Adrenal gland (tissue), 9 donors: ENCODE measurements at regions not wholly inside any gene's neighbourhood (a gene's known extent, or its start where the extent isn't known, plus 50 kb on each side); places are given as distances from the start of the nearest gene placed in this dataset.

Experiments used
- DNase-seq, 7 donors: peaks; one replicate each; pipeline ENCODE4 v3.0.0-alpha.2; 2019 to 2020
- H3K27ac ChIP-seq, 5 donors: fragments of 200-600 bp; sonication (generic) in 4 of 5; 1 replicate in 3 of 5; 2 replicates in 2 of 5; pipeline versions ENCODE4 v1.5.1 to v1.8.0; 2016 to 2020; ENCODE audit warnings: mild to moderate bottlenecking in 1 of 5
- H3K27me3 ChIP-seq: fragments of 200-600 bp; 2 replicates; pipeline ENCODE4 v1.8.0; 2021
- H3K36me3 ChIP-seq, 2 donors: fragments of 200-600 bp; replicated peaks in 1 of 2; 1 replicate in 1 of 2; 2 replicates in 1 of 2; pipeline versions ENCODE4 v1.5.1 to v1.8.0; 2018 to 2022
- H3K4me1 ChIP-seq, 2 donors: fragments of 200-600 bp; replicated peaks in 1 of 2; 1 replicate in 1 of 2; 2 replicates in 1 of 2; pipeline versions ENCODE4 v1.5.1 to v1.8.0; 2018 to 2021
- H3K4me3 ChIP-seq, 4 donors: fragments of 200-600 bp; sonication (generic) in 3 of 4; one replicate each; pipeline ENCODE4 v1.5.1; 2016 to 2018
- H3K9me3 ChIP-seq, 3 donors: fragments of 200-600 bp; sonication (generic) in 1 of 3; replicated peaks in 1 of 3; 1 replicate in 2 of 3; 2 replicates in 1 of 3; pipeline versions ENCODE4 v1.5.1 to v1.8.0; 2016 to 2021
- POLR2A ChIP-seq, 2 donors: fragments of 450-650 bp; IDR thresholded peaks; one replicate each; pipeline ENCODE4 v1.6.1; 2017; ENCODE audit warnings: antibody characterized with exemption in 2 of 2, mild to moderate bottlenecking in 2 of 2, moderate library complexity in 1 of 2
- WGBS, 4 donors: extraction: QIAGEN DNeasy Blood & Tissue Kit in 2 of 4; methylation state at CpG; one replicate each; pipeline versions ENCODE4 v1.1.5 to v1.1.7; 2013 to 2017; 5-methylcytosine and 5-hydroxymethylcytosine counted together
- intact Hi-C, 2 donors: fragments of 100-400 bp; cut with DNase I; formaldehyde crosslinking; loops; one replicate each; pipeline versions ENCODE4 v1.14.1 to v1.15.0; 2022 to 2023
- TF ChIP-seq, protein P1 (sequence below), 6 experiments: fragments of 450-650 bp in 4 of 6; fragments of 200-600 bp in 2 of 6; sonication (generic) in 1 of 6; IDR thresholded peaks; 1 replicate in 5 of 6; 2 replicates in 1 of 6; pipeline versions ENCODE4 v1.5.1 to v1.8.0; 2016 to 2021; ENCODE audit warnings: antibody characterized with exemption in 6 of 6, mild to moderate bottlenecking in 2 of 6, moderate library complexity in 1 of 6
- donor health status: healthy with polysubstance abuse.
- donor health status: Bipolar disorder and iron deficiency.
- donor health status: DM: yes; HTN: yes; CAD: no.
- donor health status: DM: no; HTN: no; CAD: no.
- donor health status: DM: no; HTN: no; CAD: no.

DNA sequence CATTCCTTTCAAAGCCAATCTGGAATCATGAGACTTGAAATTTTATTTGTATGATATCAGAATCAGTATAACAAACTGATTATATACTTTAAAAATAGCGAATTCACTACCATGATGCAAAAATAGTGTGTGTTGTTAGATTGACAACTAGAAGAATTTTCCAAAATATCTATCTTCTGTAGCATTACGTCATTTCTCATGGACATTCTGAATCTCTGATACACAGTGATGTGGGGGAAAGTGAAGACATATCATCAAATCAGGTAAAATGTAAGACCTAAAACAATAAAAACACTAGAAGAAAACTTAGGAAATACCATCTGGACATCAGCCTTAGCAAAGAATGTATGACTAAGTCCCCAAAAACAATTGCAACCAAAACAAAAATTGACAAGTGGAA lies 1292.0 kb upstream of the PCDH9 start:
- no peak for TF ChIP-seq POLR2A (IDR thresholded peaks at IDR 0.05)
- TF ChIP-seq, protein P1, sequence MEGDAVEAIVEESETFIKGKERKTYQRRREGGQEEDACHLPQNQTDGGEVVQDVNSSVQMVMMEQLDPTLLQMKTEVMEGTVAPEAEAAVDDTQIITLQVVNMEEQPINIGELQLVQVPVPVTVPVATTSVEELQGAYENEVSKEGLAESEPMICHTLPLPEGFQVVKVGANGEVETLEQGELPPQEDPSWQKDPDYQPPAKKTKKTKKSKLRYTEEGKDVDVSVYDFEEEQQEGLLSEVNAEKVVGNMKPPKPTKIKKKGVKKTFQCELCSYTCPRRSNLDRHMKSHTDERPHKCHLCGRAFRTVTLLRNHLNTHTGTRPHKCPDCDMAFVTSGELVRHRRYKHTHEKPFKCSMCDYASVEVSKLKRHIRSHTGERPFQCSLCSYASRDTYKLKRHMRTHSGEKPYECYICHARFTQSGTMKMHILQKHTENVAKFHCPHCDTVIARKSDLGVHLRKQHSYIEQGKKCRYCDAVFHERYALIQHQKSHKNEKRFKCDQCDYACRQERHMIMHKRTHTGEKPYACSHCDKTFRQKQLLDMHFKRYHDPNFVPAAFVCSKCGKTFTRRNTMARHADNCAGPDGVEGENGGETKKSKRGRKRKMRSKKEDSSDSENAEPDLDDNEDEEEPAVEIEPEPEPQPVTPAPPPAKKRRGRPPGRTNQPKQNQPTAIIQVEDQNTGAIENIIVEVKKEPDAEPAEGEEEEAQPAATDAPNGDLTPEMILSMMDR (IDR thresholded peaks at IDR 0.05), result no peak
- no peak overlapping the region for H3K27ac ChIP-seq
- 39 to 80% (median 73%) methylated on average over 2 of the region's 2 CpGs for WGBS, 4 donors
- H3K36me3 ChIP-seq, result no peaks in the 10 kb centered on the region
- no peak for DNase-seq
- no peak overlapping the region for H3K4me3 ChIP-seq
- intact Hi-C loops, result no loop called here
- no peaks in the 10 kb centered on the region for H3K27me3 ChIP-seq
- H3K4me1 ChIP-seq, result no peaks in the 10 kb centered on the region
- H3K9me3 ChIP-seq, result no peaks in the 10 kb centered on the region

DNA sequence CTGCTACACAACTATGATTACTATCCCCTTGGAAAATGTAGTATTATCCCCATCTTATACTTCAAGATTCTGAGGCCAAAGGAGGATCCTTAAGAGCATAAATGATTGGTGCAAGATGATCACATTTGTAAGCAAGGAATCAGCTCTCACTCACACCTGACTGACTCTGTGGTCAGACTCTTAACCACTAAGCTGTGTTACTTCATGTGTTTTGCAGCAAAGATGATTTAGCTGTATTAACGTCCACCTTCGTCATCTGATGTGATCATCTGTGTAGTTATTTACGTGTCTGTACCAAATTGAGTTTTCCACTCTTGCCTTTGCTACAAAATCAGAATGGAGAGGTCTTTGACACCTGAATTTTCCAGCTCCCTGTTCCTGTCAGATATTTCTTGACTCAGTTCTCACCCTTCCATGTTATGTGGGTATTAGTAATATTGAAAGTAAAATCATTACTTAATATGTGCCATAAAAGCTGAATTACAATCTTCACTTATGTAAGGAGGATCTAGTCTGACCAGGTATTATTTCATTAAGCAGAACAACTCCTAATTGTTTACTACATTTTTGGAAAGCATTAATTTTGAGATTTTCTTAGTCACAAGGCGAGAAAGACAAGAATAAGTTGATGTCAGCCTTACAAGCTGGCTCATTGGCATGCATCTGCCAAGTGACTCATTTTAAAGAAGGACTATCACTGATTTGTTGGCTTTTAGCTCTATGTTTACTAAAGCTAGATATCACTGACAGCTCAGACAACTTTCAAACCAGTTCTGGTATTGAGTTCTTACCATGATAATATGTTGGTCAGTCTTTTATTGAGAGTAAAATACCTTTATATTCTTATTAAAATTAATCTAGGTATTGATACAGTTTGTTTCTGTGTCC lies 1279.8 kb upstream of the PCDH9 start:
- intact Hi-C loops, result no loop called here
- no peaks in the 10 kb centered on the region for H3K27me3 ChIP-seq
- no peak overlapping the region for H3K27ac ChIP-seq
- no peak for TF ChIP-seq POLR2A (IDR thresholded peaks at IDR 0.05)
- TF ChIP-seq, protein P1 (IDR thresholded peaks at IDR 0.05), result no peak
- no peaks in the 10 kb centered on the region for H3K36me3 ChIP-seq
- no peaks in the 10 kb centered on the region for H3K4me1 ChIP-seq
- no peak overlapping the region for H3K4me3 ChIP-seq
- no peak for DNase-seq
- WGBS, 4 donors, result 80 to 82% (median 81%) methylated on average over 4 of the region's 4 CpGs
- H3K9me3 ChIP-seq, result no peaks in the 10 kb centered on the region

DNA sequence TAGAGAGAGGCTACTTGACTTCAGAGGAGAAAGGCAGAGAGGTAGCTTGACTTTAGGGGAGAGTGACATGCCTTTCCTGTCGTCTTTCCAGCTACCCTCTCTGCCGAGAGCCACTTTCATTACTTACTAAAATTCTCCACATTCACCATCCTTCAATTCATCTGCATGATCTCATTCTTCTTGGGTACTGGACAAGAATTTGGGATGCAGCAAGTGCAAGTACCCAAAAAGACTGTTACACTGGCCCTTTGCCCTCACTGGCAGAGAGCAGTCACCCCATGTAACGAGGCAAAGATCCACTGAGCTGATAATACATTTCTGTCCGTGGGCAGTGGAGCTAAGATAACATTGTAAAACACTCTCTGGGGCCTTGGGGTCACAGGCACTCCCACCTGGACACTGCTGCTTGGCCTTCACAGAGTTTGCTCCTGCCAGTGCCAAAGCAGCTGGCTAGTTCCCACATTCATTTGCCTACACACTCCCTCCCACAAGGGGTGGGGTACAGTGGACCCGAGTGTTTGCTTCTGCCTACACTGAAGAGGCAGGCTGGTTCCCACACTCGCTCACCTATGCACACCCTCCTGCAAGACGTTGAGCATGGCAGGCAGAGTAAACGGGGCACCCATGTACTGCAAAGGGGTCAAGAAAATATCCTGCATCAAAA lies 1276.9 kb upstream of the PCDH9 start:
- no peak for TF ChIP-seq POLR2A (IDR thresholded peaks at IDR 0.05)
- TF ChIP-seq, protein P1 (IDR thresholded peaks at IDR 0.05), result no peak
- Histone ChIP-seq H3K27me3 (no peaks in the 10 kb centered on the region), H3K4me1 (no peaks in the 10 kb centered on the region), H3K9me3 (no peaks in the 10 kb centered on the region), H3K27ac (no peak overlapping the region), H3K4me3 (no peak overlapping the region), H3K36me3 (no peaks in the 10 kb centered on the region)
- DNase-seq, result no peak
- 63 to 71% (median 64%) methylated on average over 8 of the region's 8 CpGs for WGBS, 4 donors
- intact Hi-C loops, result no loop called here

DNA sequence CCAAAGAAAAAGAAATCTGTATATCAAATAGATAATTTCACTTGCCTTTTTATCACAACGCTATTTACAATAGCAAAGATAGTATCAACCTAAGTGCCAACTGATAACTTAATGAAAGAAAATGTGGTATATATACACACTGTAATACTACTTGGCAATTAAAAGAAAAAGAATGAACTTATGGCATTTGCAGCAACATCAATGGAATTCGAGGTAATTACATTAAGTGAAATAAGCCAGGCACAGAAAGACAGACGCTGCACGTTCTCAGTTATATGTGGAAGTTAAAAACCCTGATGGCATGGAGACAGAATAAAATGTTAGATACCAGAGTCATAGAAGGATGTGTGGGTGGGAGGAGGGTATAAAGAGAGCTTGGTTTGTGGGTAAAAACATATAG lies 1260.5 kb upstream of the PCDH9 start:
- DNase-seq, result no peak
- Histone ChIP-seq H3K4me3 (no peak overlapping the region), H3K36me3 (no peaks in the 10 kb centered on the region), H3K27me3 (no peaks in the 10 kb centered on the region), H3K27ac (no peak overlapping the region), H3K4me1 (no peaks in the 10 kb centered on the region), H3K9me3 (no peaks in the 10 kb centered on the region)
- WGBS, 4 donors, result 73 to 81% (median 74%) methylated on average over 4 of the region's 4 CpGs
- intact Hi-C loops, result no loop called here
- TF ChIP-seq, protein P1 (IDR thresholded peaks at IDR 0.05), result no peak
- TF ChIP-seq POLR2A (IDR thresholded peaks at IDR 0.05), result no peak
